ENCODE measurements at regions not wholly inside any gene's neighbourhood (a gene's known extent, or its start where the extent isn't known, plus 50 kb on each side); places are given as distances from the start of the nearest gene placed in this dataset.
"Not testable (repeated sequence)": the region's sequence is repeated elsewhere in the genome, so short reads cannot be mapped to it uniquely, and the experiment has no call there.

GRCh38 chr5:89827359-89827758 lies 582.2 kb downstream of the CETN3 start:
- no peak for DNase-seq

- DNase-seq: no peak
Measured at GRCh38 chr5:89826938-89827337, 582.6 kb downstream of the CETN3 start.

- no peak for DNase-seq
Measured at GRCh38 chr5:89823046-89823445, 586.5 kb downstream of the CETN3 start.

GRCh38 chr5:89817841-89818240 lies 591.7 kb downstream of the CETN3 start:
- no peak for DNase-seq

- DNase-seq: no peak
Measured at GRCh38 chr5:89816038-89816437, 593.5 kb downstream of the CETN3 start.

GRCh38 chr5:89800735-89801134 lies 608.8 kb downstream of the CETN3 start:
- not testable (repeated sequence) for DNase-seq

GRCh38 chr5:89794504-89794903 lies 615.1 kb downstream of the CETN3 start:
- not testable (repeated sequence) for DNase-seq

- not testable (repeated sequence) for DNase-seq
Measured at GRCh38 chr5:89779734-89780133, 629.8 kb downstream of the CETN3 start.

GRCh38 chr5:89777758-89778157 lies 631.8 kb downstream of the CETN3 start:
- no peak for DNase-seq

- no peak for DNase-seq
Measured at GRCh38 chr5:89769975-89770374, 639.6 kb downstream of the CETN3 start.

- no peak for DNase-seq
Measured at GRCh38 chr5:89759802-89760201, 649.8 kb downstream of the CETN3 start.

- no peak for DNase-seq
Measured at GRCh38 chr5:89758146-89758545, 651.4 kb downstream of the CETN3 start.

GRCh38 chr5:89756955-89757354 lies 652.6 kb downstream of the CETN3 start:
- DNase-seq: no peak

GRCh38 chr5:89755024-89755423 lies 654.5 kb downstream of the CETN3 start:
- no peak for DNase-seq

GRCh38 chr5:89735082-89735481 lies 674.5 kb downstream of the CETN3 start:
- no peak for DNase-seq

- DNase-seq: no peak
Measured at GRCh38 chr5:89733772-89734171, 675.8 kb downstream of the CETN3 start.

GRCh38 chr5:89729623-89730301 lies 679.8 kb downstream of the CETN3 start:
- DNase-seq: no peak

- DNase-seq: no peak
Measured at GRCh38 chr5:89728750-89729149, 680.8 kb downstream of the CETN3 start.

- no peak for DNase-seq
Measured at GRCh38 chr5:89728134-89728533, 681.4 kb downstream of the CETN3 start.

GRCh38 chr5:89724379-89725095 lies 685.0 kb downstream of the CETN3 start:
- no peak for DNase-seq

GRCh38 chr5:89723907-89724306 lies 685.6 kb downstream of the CETN3 start:
- no peak for DNase-seq

- DNase-seq: no peak
Measured at GRCh38 chr5:89722538-89722937, 687.0 kb downstream of the CETN3 start.

- no peak for DNase-seq
Measured at GRCh38 chr5:89721931-89722330, 687.6 kb downstream of the CETN3 start.

- no peak for DNase-seq
Measured at GRCh38 chr5:89721353-89721752, 688.2 kb downstream of the CETN3 start.

Measured in DMS79 (cell line).